ENCODE measurements at regions not wholly inside any gene's neighbourhood (a gene's known extent, or its start where the extent isn't known, plus 50 kb on each side); places are given as distances from the start of the nearest gene placed in this dataset.

DNA sequence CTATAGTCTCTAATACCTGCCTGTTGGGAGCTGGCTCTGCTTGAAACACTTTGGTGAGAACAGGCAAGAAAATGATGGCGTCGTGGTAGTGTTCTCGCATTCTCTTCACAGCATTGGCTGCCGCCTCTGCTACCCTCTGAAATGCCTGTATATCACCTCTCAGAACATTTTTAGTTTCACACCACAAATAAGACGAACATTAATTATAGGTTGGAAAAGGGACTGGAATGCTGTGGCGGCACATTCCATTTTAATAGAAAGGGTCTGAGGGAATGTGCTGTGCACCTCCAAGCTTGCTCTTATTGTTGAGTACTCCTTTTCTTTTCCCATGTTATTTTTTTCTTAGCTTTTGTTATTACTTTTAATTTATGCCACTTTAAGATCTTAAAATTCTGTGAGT is 134.6 kb upstream of the HMHB1 start:
- DNase-seq (ENCODE audit: low read depth): no peak
- in situ Hi-C loops (cut with HindIII; ENCODE audit: low pct_unique_long_range_greater_than_20kb, low sequenced_read_pairs): no loop called here

DNA sequence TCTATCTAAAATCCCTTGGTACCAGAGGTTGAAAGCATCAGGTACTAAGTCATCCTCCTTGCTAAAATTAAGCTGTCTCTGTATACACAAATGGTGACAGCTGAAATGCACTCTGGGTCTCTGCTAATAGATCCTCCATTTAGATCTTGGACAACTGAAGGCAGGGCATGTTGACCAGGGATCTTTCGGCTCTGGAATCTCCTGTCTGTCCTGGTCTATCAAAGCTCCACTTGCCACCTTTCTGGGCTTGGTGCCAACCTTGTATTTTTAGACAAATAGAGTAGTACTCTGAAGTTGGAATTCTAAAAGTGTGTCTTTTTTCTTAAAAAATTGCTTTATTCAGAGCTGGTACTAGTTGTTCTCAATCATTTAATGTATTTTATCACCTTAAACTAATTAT is 135.2 kb upstream of the HMHB1 start:
- no peak for DNase-seq (ENCODE audit: low read depth)
- in situ Hi-C loops (cut with HindIII; ENCODE audit: low pct_unique_long_range_greater_than_20kb, low sequenced_read_pairs): no loop called here

DNA sequence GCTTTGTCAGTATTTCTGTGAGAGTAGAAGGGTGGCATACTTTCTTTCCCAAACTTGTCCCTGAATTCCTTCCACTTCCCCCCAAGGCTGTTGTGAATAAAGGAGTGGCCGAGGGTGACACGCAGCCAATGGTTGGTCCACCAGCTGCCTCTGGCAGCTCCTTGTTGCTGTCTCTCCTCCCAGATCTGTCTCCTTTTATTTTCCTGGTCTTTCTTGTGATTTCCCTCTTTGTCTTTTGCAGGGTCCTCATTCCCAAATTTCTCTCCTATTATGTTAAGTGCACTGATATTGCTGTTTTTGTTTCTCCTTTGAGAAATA is 137.5 kb upstream of the HMHB1 start:
- no peak for DNase-seq (ENCODE audit: low read depth)
- in situ Hi-C loops (cut with HindIII; ENCODE audit: low pct_unique_long_range_greater_than_20kb, low sequenced_read_pairs): no loop called here

DNA sequence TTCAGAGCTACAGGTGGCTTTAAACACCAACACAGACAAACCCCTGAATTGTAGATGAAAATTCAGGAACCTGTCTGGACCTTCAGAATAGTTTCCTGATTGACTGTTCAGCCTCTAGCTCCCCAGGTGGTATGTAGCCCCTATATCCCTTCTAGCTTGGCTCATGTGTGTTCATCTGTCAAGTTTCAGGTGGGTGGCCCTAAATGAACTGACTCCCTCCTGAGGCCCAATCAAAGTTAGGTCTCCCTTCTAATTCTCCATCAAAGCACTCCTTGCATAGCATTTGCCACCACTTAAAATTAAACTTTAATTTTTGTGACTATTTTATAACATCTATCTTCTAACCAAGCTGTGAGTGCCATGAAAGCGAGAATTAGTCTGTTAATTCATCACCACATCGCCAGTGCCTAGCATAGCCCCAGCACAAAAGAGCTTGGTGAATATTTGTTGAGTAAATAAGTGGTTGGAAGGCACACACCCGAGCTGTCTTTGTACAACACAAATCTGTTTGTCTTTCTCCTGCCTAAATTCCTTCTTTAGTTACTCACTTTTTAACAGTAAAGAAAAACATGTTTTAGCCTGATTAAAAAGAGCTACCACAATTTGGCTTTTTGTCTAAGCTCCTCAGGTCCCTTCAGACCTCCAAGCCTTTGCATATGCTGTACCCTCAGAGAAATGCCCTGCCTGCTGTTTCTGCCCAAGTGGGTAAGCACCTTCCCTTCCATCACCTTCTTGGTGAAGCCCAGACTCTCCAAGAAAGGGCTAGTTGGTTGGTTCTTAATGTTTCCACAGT is 138.1 kb upstream of the HMHB1 start:
- no peak for DNase-seq (ENCODE audit: low read depth)
- in situ Hi-C loops (cut with HindIII; ENCODE audit: low pct_unique_long_range_greater_than_20kb, low sequenced_read_pairs): no loop called here

- in situ Hi-C loops (cut with HindIII; ENCODE audit: low pct_unique_long_range_greater_than_20kb, low sequenced_read_pairs): no loop called here
- DNase-seq (ENCODE audit: low read depth): no peak
Measured at GRCh38 chr5:143672806-143673205, 139.2 kb upstream of the HMHB1 start.

DNA sequence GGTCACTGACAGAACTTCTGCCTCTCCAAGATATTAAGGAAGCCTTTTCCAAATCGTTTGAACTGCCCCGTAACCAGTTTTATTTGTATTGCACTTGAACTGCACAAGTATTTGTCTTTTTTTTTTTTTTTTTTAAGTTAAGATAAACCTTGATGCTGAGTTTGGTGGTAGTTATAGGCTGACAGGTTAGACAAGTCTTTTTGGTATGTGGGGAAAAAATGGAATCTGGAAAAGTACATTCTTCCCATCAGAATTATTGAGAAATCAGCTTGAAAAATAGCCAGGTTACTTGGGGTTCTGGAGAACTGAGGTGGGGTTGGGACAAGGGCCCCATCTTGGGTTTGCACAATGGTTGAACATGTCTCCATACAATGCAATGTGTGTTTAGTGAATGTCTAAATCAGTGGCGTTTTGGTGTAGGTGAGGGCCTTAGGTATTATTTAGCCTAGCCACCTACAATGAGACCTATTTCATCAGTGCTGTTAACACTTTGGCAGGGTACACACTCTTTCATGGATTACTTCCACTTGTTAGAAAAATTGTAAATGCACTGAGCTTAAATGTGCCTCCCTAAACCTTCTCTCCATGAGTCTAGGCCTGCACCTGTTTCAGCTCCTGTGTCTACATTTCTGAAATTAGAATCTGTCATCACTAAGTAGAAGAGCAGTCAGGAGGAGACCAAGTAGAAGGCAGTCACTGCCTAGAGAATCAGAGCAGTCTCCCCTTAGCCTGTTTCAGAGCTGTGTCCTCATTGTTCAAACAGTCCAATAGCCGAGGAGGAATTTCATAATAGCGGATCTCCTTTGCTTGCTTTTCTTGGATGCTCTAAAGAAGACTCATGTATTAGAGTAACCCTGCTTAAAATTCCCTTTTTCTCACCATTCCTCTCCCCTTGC is 140.0 kb upstream of the HMHB1 start:
- DNase-seq (ENCODE audit: low read depth): no peak
- in situ Hi-C loops (cut with HindIII; ENCODE audit: low pct_unique_long_range_greater_than_20kb, low sequenced_read_pairs): no loop called here

GRCh38 chr5:143671021-143671420 is 140.9 kb upstream of the HMHB1 start:
- DNase-seq (ENCODE audit: low read depth): no peak
- in situ Hi-C loops (cut with HindIII; ENCODE audit: low pct_unique_long_range_greater_than_20kb, low sequenced_read_pairs): no loop called here

- in situ Hi-C loops (cut with HindIII; ENCODE audit: low pct_unique_long_range_greater_than_20kb, low sequenced_read_pairs): no loop called here
- no peak for DNase-seq (ENCODE audit: low read depth)
Measured at GRCh38 chr5:143665866-143666265, 146.1 kb upstream of the HMHB1 start.

DNA sequence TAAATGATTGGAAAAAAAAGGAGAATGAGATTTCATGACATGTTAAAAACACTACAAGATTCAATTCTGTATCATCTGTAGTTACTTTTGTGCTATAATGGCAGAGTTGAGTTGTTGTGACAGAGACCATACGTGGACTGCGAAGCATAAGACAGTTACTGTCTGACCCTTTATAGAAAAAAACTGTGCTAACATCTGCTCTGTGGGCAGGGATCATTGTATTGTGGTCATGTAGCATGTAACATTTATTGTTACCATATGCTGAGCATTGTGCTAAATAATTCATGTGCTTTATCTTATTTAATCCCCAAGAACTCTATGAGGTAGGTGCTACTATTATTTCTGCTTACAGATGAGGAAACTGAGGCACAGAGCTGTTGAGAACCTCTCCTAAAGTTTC is 147.3 kb upstream of the HMHB1 start:
- DNase-seq (ENCODE audit: low read depth): no peak
- in situ Hi-C loops (cut with HindIII; ENCODE audit: low pct_unique_long_range_greater_than_20kb, low sequenced_read_pairs): no loop called here

DNA sequence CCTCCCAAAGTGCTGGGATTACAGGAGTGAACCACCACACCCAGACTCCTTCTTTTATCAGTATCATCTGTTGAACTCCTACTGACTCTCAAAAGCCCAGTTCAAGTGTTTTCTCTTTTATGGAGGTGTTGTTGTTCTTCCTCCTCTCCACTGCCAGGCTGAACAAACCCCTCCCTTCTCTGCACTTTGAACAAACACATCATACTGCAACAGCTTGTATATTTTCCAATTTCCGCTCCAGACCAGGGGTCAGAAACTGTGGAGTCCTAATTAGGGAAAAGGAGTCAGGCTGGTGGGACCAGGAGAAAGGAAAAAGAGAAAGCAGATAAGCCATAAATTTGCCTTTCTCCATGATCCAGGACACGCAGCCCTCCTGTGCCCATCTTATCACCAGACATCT is 148.1 kb upstream of the HMHB1 start:
- DNase-seq (ENCODE audit: low read depth): no peak
- in situ Hi-C loops (cut with HindIII; ENCODE audit: low pct_unique_long_range_greater_than_20kb, low sequenced_read_pairs): no loop called here

- in situ Hi-C loops (cut with HindIII; ENCODE audit: low pct_unique_long_range_greater_than_20kb, low sequenced_read_pairs): no loop called here
- DNase-seq (ENCODE audit: low read depth): no peak
Measured at GRCh38 chr5:143662020-143662419, 149.9 kb upstream of the HMHB1 start.

- no peak for DNase-seq (ENCODE audit: low read depth)
- in situ Hi-C loops (cut with HindIII; ENCODE audit: low pct_unique_long_range_greater_than_20kb, low sequenced_read_pairs): no loop called here
Measured at GRCh38 chr5:143660625-143661024, 151.3 kb upstream of the HMHB1 start.

- DNase-seq (ENCODE audit: low read depth): no peak
Measured at GRCh38 chr5:143659599-143660238, 152.2 kb upstream of the HMHB1 start.

DNA sequence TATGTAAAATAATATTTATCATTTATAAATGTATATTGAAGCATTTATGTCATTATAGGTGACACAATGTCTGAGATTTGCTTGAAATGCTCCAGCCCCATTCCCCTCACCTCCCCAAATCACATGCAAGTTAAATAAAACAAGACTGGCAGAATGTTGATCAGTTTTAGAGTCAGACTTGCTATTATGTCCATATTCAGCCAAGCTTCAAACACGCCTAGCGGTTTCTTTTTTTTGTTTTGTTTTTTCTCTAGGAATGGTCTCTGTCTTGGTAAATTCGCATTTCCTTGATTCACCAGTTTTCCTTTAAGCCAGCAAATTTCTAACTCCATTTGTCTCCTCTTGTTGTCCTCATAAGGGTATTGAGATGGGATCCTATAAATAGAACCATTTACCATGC is 153.0 kb upstream of the HMHB1 start:
- in situ Hi-C loops (cut with HindIII; ENCODE audit: low pct_unique_long_range_greater_than_20kb, low sequenced_read_pairs): no loop called here

More at GRCh38 chr5:143659599-143660238, 152.2 kb upstream of the HMHB1 start:
- in situ Hi-C loops (cut with HindIII; ENCODE audit: low pct_unique_long_range_greater_than_20kb, low sequenced_read_pairs): no loop called here

GRCh38 chr5:143657647-143658285 is 154.2 kb upstream of the HMHB1 start:
- in situ Hi-C loops (cut with HindIII; ENCODE audit: low pct_unique_long_range_greater_than_20kb, low sequenced_read_pairs): no loop called here
- DNase-seq (ENCODE audit: low read depth): peak; percentile 12

More for the DNA sequence above, 153.0 kb upstream of the HMHB1 start:
- no peak for DNase-seq (ENCODE audit: low read depth)

DNA sequence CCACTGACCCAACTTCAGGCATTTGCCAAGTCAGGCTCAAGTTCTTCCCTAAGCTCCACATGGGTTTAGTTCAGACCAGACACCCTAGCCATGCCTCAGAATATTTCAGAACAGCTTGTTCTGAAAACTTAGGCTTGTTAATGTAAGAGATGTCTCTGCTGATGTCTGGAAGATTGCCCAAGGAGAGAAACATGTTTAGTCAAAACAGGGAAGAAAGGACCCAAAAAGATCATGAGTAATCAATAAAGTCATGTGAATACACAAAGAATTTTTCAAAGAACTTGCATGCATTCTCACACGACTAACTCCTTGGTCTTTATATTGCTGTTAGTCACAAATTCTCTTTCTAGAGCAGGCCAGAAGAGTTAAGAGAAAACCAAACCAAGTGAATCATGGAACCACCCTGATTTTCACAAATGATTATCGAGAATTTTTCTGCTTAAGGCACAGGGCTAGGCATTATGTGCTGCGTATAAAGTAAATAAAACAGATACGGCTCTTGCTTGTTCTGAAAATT is 158.1 kb upstream of the HMHB1 start:
- DNase-seq (ENCODE audit: low read depth): no peak
- in situ Hi-C loops (cut with HindIII; ENCODE audit: low pct_unique_long_range_greater_than_20kb, low sequenced_read_pairs): no loop called here

- DNase-seq (ENCODE audit: low read depth): peak; percentile 33
Measured at GRCh38 chr5:143653256-143653655, 158.7 kb upstream of the HMHB1 start.

GRCh38 chr5:143652108-143652700 is 159.8 kb upstream of the HMHB1 start:
- DNase-seq (ENCODE audit: low read depth): no peak
- in situ Hi-C loops (cut with HindIII; ENCODE audit: low pct_unique_long_range_greater_than_20kb, low sequenced_read_pairs): no loop called here

More at GRCh38 chr5:143653256-143653655, 158.7 kb upstream of the HMHB1 start:
- in situ Hi-C loops (cut with HindIII; ENCODE audit: low pct_unique_long_range_greater_than_20kb, low sequenced_read_pairs): no loop called here
